NCI-H2227 (cell line): ENCODE measurements at regions not wholly inside any gene's neighbourhood (a gene's known extent, or its start where the extent isn't known, plus 50 kb on each side); places are given as distances from the start of the nearest gene placed in this dataset.

Source experiments
- DNase-seq: peaks from one replicate; lab custom pipeline; 2025; ENCODE audit not compliant: unreplicated experiment; lab: John Stamatoyannopoulos, UW

DNA sequence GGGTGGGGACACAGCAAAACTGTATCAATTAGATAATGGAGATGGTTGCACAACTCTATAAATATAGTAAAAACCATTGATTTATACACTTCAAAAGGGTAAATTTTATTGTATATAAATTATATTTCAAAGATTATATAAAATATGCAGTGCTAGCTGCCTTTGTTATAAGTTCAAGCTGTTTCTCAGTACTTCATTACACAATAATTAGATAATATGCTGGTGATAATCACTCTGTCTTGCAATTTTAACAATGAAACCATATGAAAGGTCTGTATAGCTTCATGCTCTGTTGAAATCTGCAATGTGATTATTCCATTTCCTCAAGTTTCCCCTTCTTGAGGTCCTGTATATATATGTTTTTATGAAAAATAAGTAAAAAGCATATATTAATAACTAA lies 73.4 kb upstream of the PLS3 start:
- no peak for DNase-seq

DNA sequence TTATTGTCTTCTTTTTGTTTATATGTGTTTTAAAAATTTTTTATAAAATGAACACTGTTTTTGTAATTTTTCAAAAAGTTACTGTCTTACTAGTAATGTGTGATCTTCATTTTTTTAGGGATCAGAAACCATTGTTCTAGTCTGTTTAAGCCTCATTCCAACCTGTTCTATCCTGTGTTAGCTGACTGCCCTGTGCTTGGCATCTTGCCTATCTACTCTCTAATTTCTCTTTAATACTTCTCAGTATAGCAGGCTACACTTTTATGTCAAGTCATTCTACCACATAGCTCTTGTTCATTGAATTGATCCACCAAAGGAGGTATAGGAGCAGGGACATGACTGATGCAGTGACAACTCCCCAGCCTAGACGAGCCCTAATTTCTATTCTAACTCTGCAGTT lies 70.2 kb upstream of the PLS3 start:
- no peak for DNase-seq

DNA sequence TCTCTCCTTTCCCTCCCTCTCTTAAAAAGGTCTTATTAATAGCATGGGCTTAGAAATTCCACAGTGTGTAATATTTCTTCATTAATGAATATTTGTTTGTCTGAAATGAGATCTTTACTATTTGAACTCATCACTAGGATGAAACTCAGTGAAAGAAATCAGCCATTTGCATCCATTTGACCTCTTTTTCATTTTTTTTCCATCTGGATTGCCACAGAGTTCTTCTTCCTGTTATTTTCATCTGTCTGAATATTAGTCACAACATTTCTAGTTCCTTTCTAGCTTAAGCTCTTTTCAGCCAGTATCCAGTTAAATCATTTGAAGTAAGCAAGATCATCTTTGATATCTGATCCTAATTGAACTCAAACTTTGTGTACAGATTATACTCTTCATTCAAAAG lies 69.2 kb upstream of the PLS3 start:
- no peak for DNase-seq

DNA sequence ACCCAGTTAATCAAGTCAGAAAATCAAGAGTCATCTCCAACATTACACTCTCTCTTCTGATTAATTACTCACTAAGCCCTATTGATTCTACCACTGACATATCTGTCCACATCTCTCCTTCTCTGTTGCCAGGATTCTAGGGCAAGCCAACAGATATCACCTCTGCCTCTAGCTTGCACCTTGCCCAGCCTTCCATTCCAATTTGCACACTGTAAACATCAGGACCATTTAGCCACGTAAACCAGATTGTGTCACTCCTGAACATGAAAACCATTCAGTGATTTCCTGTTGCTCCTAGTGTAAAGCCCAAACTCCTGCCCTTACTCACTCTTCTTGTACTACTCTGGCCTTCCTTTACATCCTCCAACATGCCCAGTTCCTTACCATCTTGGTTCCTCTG lies 68.0 kb upstream of the PLS3 start:
- no peak for DNase-seq

DNA sequence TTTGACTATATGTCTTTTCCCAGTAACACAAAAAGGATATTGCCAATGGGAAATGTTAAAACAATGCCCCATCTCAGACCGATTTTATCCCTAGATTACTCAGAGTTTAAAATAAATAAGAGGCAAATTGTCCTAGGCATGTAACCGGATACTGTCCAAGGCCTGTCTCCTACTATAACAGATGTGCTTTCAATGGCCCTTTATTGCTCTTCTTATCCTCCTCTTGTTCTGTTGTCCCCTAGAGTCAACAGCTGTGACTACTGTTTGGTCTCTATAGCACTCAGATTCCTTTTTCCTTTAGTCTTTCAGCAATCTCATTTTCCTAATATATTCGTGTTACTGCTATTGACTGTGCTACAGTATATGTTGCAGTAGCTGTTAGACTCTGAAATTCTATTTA lies 66.8 kb upstream of the PLS3 start:
- DNase-seq: no peak

DNA sequence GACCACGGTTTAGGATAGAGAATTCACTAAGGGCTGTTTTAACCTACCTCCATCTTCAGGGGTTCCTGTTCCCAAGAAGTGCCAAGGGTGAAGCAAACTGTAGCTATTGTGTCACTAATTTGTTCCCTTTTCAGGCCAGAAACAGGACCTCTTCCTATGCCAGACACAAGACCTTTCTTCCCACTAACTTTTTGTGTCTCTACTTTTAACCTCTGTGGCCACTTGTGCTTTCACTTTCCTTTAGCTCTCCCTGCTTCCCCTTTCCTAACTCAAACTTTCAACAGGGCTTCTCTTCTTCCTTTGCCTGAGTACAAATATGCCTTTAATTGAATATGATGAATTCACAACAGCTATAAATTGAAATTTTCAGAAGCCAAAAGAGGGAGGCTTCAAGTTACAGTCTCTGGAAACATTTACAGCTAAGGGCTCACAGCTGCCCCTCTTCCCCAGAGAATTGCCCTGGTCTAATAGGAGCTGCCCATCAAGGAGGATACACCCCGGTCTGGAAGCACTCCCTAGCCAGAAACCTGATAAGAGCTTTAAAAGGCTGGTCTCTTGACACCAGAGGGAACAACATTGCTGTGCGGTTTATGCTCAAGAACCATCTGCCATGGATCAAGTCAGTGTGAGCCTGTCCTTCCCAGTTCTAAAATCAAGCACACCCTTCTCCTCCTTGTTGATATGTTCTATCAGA lies 61.7 kb upstream of the PLS3 start:
- no peak for DNase-seq

DNA sequence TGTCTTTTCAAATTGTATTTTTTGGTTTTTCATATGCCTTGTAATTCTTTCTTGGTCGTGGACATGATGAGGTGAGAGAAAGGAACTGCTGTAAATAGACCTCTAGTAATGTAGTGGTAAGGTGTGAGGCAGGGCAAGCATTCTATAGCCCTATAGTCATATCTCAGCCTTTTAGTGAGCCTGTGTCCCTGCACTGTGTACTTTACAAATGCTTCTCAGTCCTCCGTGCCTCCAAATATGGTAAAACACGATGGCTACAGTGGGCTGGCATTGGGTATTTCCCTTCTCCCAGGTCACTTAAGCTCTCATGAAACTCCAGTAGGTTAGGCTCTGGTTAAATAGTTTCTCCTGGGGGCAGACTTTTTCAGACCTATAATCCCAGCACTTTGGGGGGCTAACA lies 57.9 kb upstream of the PLS3 start:
- DNase-seq: no peak

DNA sequence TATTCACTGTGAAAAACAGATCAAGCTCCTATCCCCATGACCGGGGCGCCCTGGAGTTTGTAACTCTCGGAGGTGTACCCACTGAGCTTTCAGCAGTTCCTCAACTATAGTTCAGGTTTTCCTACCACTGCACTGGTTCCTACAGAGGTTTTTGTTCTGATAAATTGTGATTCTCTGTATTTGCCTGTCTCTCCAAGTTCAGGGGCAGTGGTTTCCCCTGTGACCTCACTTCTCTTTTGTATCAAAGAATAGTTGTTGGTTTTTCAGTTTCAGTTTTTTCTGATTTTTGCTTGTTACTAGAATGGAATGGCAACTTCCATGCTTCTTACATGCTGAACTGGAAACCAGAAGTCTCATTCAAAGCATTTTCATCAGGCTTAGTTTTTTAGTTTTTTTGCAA lies 56.8 kb upstream of the PLS3 start:
- no peak for DNase-seq
